ENCODE measurements at regions not wholly inside any gene's neighbourhood (a gene's known extent, or its start where the extent isn't known, plus 50 kb on each side); places are given as distances from the start of the nearest gene placed in this dataset.

DNA sequence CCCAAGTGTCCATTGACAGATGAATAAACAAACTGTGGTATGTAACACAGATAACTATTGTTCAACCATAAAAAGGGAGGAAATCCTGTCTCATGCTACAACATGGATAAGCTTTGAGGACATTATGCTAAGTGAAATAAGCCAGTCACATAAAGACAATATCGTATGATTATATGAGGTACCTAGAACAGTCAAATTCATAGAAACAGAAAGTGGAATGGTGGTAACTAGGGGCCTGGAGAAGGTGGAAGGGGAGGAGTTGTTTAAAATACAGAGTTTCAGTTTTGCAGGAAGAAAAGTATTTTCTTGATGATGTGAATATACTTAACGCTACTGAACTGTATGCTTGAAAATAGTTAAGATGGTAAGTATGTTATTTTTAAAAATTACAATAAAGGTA, 304.6 kb upstream of the CXCR4 start:
- TF ChIP-seq POLR2AphosphoS5 (IDR thresholded peaks at IDR 0.05) (no peak), POLR2A (IDR thresholded peaks at IDR 0.05) (no peak)

Measured in breast epithelium (tissue), 3 donors.